Activated CD8-positive, alpha-beta memory T cell treated with anti-CD3 and anti-CD28 coated beads, Interleukin-2, amount 50 U/mL, for 24 hours (primary cell): ENCODE measurements at regions not wholly inside any gene's neighbourhood (a gene's known extent, or its start where the extent isn't known, plus 50 kb on each side); places are given as distances from the start of the nearest gene placed in this dataset.
"Not testable (repeated sequence)": the region's sequence is repeated elsewhere in the genome, so short reads cannot be mapped to it uniquely, and the experiment has no call there.

ENCODE experiments used
- DNase-seq: peaks from one replicate; pipeline ENCODE4 v3.0.0-alpha.2; 2020; ENCODE audit errors: extremely low read depth

- DNase-seq = peak; percentile 0
Measured at GRCh38 chr9:65223986-65224385, 61.0 kb downstream of the FOXD4L5 start.

- not testable (repeated sequence) for DNase-seq
Measured at GRCh38 chr9:65208834-65209233, 76.2 kb downstream of the FOXD4L5 start.

- not testable (repeated sequence) for DNase-seq
Measured at GRCh38 chr9:65207273-65207672, 77.7 kb downstream of the FOXD4L5 start.

- DNase-seq = not testable (repeated sequence)
Measured at GRCh38 chr9:65205853-65206252, 79.2 kb downstream of the FOXD4L5 start.

- not testable (repeated sequence) for DNase-seq
Measured at GRCh38 chr9:65195781-65196180, 89.2 kb downstream of the FOXD4L5 start.

- not testable (repeated sequence) for DNase-seq
Measured at GRCh38 chr9:65155937-65156336, 129.1 kb downstream of the FOXD4L5 start.
